ENCODE measurements at regions not wholly inside any gene's neighbourhood (a gene's known extent, or its start where the extent isn't known, plus 50 kb on each side); places are given as distances from the start of the nearest gene placed in this dataset.
"Not testable (repeated sequence)": the region's sequence is repeated elsewhere in the genome, so short reads cannot be mapped to it uniquely, and the experiment has no call there.

- POLR2A ChIA-PET, result no interaction called here
These were observed 78.8 kb downstream of the IGLL1 start for GRCh38 chr22:23501261-23501619.

DNA sequence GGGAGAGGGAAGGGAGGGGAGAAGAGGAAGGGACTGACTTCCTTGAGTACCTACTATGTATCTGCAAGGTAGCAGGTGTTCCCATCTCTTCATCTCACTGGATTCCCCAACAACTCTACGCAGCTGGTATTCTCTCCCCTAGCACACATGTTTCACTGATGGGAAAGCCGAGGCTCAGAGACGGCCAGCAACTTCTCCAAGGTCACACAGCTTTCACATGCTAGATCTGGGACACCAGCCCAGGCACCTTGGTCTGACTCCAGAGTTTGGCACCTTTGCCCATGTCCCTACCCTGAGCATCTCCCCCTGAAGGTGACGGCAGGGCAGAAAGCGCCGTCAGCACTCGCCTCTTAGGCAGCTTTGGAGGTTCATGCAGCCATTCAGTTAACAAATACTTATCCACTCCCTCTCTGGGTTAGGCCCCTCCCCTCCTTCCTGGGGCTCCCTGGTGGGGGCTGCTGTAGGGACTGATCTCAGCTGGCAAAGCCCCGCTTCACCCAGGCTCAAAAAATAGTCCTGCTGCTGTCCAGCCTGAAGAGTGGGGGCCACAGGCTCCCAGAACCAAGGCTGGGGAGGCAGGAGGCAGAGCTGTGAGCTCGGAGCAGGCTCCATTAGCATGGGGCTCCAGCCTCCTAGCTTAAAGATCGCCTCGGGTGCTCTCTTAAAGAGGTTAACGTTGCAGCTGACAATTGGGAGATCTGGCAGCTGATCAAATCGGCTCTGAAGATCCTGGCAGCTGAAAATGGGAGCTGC is 79.4 kb downstream of the IGLL1 start:
- ChIA-PET POLR2A (no interaction called here), CTCF (no interaction called here)
- TF ChIP-seq ARNT (IDR thresholded peaks at IDR 0.05) (no peak), SP1 (IDR thresholded peaks at IDR 0.05) (no peak), SUZ12 (IDR thresholded peaks at IDR 0.05) (no peak), ELF4 (IDR thresholded peaks at IDR 0.05) (no peak), CTBP1 (IDR thresholded peaks at IDR 0.05; ENCODE audit: borderline replicate concordance) (no peak), ZNF384 (IDR thresholded peaks at IDR 0.05) (no peak), HDGF (IDR thresholded peaks at IDR 0.05; ENCODE audit: borderline replicate concordance) (no peak), FOXM1 (IDR thresholded peaks at IDR 0.05; ENCODE audit: borderline replicate concordance) (no peak), L3MBTL2 (conservative IDR thresholded peaks at IDR 0.05) (no peak), PKNOX1 (IDR thresholded peaks at IDR 0.05) (no peak), TARDBP (IDR thresholded peaks at IDR 0.05) (no peak), FOXA1 (IDR thresholded peaks at IDR 0.05) (no peak), FOXK2 (IDR thresholded peaks at IDR 0.05) (no peak), LEF1 (IDR thresholded peaks at IDR 0.05; ENCODE audit: borderline replicate concordance) (no peak), NFRKB (IDR thresholded peaks at IDR 0.05) (no peak), BHLHE40 (IDR thresholded peaks at IDR 0.05; ENCODE audit: borderline replicate concordance) (no peak)
- DNase-seq (ENCODE audit: extremely low spot score), result no peak

More at GRCh38 chr22:23501261-23501619, 78.8 kb downstream of the IGLL1 start:
- no peak for DNase-seq (ENCODE audit: extremely low spot score)
- TF ChIP-seq ELF4 (IDR thresholded peaks at IDR 0.05) (no peak), FOXA1 (IDR thresholded peaks at IDR 0.05) (no peak), SUZ12 (IDR thresholded peaks at IDR 0.05) (no peak), L3MBTL2 (conservative IDR thresholded peaks at IDR 0.05) (no peak), FOXM1 (IDR thresholded peaks at IDR 0.05; ENCODE audit: borderline replicate concordance) (no peak), HDGF (IDR thresholded peaks at IDR 0.05; ENCODE audit: borderline replicate concordance) (no peak), SP1 (IDR thresholded peaks at IDR 0.05) (no peak), CTBP1 (IDR thresholded peaks at IDR 0.05; ENCODE audit: borderline replicate concordance) (no peak), FOXK2 (IDR thresholded peaks at IDR 0.05) (no peak), BHLHE40 (IDR thresholded peaks at IDR 0.05; ENCODE audit: borderline replicate concordance) (no peak), ZNF384 (IDR thresholded peaks at IDR 0.05) (no peak), NFRKB (IDR thresholded peaks at IDR 0.05) (no peak), LEF1 (IDR thresholded peaks at IDR 0.05; ENCODE audit: borderline replicate concordance) (no peak), ARNT (IDR thresholded peaks at IDR 0.05) (no peak), PKNOX1 (IDR thresholded peaks at IDR 0.05) (no peak), TARDBP (IDR thresholded peaks at IDR 0.05) (no peak)
- CTCF ChIA-PET, result no interaction called here

DNA sequence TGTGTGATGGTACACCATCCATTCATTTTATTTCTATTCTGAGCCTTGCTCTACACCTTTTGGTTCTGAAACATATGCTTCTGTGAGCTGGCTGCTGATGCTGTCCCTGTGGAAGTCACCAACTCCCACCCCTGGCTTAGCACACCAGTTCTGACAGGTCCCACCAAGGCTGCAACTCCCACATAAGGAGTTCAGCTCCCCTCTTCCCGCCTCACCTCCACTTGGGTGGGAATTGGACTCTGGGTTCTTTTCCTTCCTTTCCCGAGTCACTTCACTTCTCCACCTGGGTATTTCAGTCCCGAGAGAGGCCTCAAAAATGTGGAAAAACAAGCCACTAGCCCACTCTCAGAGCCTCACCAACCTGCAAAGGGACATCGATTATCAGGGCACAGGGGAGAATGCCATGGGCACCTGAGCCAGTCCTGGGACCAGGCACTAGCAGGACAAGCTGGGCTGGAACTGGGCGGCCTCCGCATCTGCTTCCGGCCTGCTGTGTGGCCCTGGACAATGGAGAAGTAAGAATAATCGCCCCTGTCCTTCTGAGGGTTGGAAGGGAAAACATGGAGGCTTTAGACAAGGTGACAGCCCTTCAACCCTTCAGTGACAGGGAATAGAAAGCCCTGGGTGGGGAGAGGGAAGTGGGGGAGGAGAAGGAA is 80.1 kb downstream of the IGLL1 start:
- no peak for TF ChIP-seq LEF1 (IDR thresholded peaks at IDR 0.05; ENCODE audit: borderline replicate concordance)
- no peak for TF ChIP-seq L3MBTL2 (conservative IDR thresholded peaks at IDR 0.05)
- TF ChIP-seq SP1 (IDR thresholded peaks at IDR 0.05), result no peak
- TF ChIP-seq HDGF (IDR thresholded peaks at IDR 0.05; ENCODE audit: borderline replicate concordance), result no peak
- TF ChIP-seq ZNF384 (IDR thresholded peaks at IDR 0.05), result no peak
- TF ChIP-seq ARNT (IDR thresholded peaks at IDR 0.05), result no peak
- no peak for TF ChIP-seq FOXA1 (IDR thresholded peaks at IDR 0.05)
- TF ChIP-seq CTBP1 (IDR thresholded peaks at IDR 0.05; ENCODE audit: borderline replicate concordance), result no peak
- no peak for TF ChIP-seq NFRKB (IDR thresholded peaks at IDR 0.05)
- TF ChIP-seq ELF4 (IDR thresholded peaks at IDR 0.05), result no peak
- no peak for TF ChIP-seq FOXK2 (IDR thresholded peaks at IDR 0.05)
- TF ChIP-seq PKNOX1 (IDR thresholded peaks at IDR 0.05), result no peak
- TF ChIP-seq TARDBP (IDR thresholded peaks at IDR 0.05), result no peak
- TF ChIP-seq SUZ12 (IDR thresholded peaks at IDR 0.05), result no peak

GRCh38 chr22:23498811-23499798 is 81.0 kb downstream of the IGLL1 start:
- ChIA-PET CTCF (no interaction called here), POLR2A (interaction anchor here (0.5 kb wide), 1 partner anchor 1079 kb away, joined by 3 read pairs; no protein-coding TSS in a partner anchor)

More for the DNA sequence above, 80.1 kb downstream of the IGLL1 start:
- no peak for DNase-seq (ENCODE audit: extremely low spot score)
- POLR2A ChIA-PET, result interaction anchor here (0.5 kb wide), 1 partner anchor 1078 kb away, joined by 3 read pairs; no protein-coding TSS in a partner anchor
- CTCF ChIA-PET, result no interaction called here

GRCh38 chr22:23497889-23498288 is 82.2 kb downstream of the IGLL1 start:
- POLR2A ChIA-PET; CTCF ChIA-PET; DNase-seq (ENCODE audit: extremely low spot score): not testable (repeated sequence)

More at GRCh38 chr22:23498811-23499798, 81.0 kb downstream of the IGLL1 start:
- TF ChIP-seq SP1 (IDR thresholded peaks at IDR 0.05), result no peak
- TF ChIP-seq LEF1 (IDR thresholded peaks at IDR 0.05; ENCODE audit: borderline replicate concordance), result no peak
- no peak for TF ChIP-seq PKNOX1 (IDR thresholded peaks at IDR 0.05)
- no peak for TF ChIP-seq SUZ12 (IDR thresholded peaks at IDR 0.05)
- no peak for TF ChIP-seq L3MBTL2 (conservative IDR thresholded peaks at IDR 0.05)
- no peak for TF ChIP-seq CTBP1 (IDR thresholded peaks at IDR 0.05; ENCODE audit: borderline replicate concordance)
- TF ChIP-seq NFRKB (IDR thresholded peaks at IDR 0.05), result no peak
- TF ChIP-seq ELF4 (IDR thresholded peaks at IDR 0.05), result no peak
- TF ChIP-seq FOXM1 (IDR thresholded peaks at IDR 0.05; ENCODE audit: borderline replicate concordance), result no peak
- TF ChIP-seq FOXK2 (IDR thresholded peaks at IDR 0.05), result no peak
- no peak for TF ChIP-seq HDGF (IDR thresholded peaks at IDR 0.05; ENCODE audit: borderline replicate concordance)
- TF ChIP-seq ZNF384 (IDR thresholded peaks at IDR 0.05), result no peak
- TF ChIP-seq FOXA1 (IDR thresholded peaks at IDR 0.05), result no peak
- TF ChIP-seq ARNT (IDR thresholded peaks at IDR 0.05), result no peak
- TF ChIP-seq BHLHE40 (IDR thresholded peaks at IDR 0.05; ENCODE audit: borderline replicate concordance), result no peak
- TF ChIP-seq TARDBP (IDR thresholded peaks at IDR 0.05), result no peak
- DNase-seq (ENCODE audit: extremely low spot score), result no peak
